ENCODE measurements at regions not wholly inside any gene's neighbourhood (a gene's known extent, or its start where the extent isn't known, plus 50 kb on each side); places are given as distances from the start of the nearest gene placed in this dataset.

DNA sequence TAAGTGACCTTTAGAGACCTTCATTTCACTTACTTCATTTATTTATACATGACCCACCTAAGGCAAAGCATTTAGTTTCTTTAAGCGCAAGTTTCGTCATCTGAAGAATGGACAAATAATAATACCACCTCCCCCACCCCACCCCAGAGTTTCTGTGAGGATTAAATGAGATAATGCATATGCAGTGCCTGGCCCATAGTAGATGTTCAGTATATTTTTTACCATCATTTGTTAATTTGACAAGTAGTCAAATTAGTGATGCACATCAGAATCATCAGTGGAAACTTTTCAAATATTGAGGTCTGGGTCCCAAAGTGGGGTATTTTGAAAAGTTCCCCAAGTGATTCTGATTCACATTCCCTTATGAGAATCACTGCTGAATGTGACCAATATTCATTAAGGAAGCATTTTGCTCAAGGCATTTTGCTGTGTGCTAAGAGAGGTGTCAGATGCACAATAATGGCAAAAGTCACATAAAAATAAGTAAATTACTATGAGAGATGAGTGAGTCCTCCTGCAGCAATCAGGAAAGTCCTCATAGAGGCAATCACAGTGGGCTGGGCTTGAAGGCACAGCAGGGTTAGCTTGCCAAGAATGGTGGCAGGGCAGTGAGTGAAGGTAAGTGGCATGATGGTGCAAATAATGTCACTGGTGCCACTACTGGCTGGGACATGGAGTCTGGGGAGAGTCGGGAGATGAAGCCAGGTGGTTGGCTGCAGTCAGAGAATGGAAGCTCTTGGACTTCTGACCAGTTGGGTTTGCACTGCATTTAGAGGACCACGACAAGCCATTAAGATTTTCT, 244.1 kb downstream of the PTEN start:
- TF ChIP-seq TEAD4 (IDR thresholded peaks at IDR 0.05) (no peak), EP300 (IDR thresholded peaks at IDR 0.05; ENCODE audit: borderline replicate concordance) (no peak), NFIC (IDR thresholded peaks at IDR 0.05) (no peak), FOXM1 (IDR thresholded peaks at IDR 0.05; ENCODE audit: borderline replicate concordance, low read depth) (no peak)

Data from Ishikawa (cell line).